ENCODE measurements at regions not wholly inside any gene's neighbourhood (a gene's known extent, or its start where the extent isn't known, plus 50 kb on each side); places are given as distances from the start of the nearest gene placed in this dataset.

DNA sequence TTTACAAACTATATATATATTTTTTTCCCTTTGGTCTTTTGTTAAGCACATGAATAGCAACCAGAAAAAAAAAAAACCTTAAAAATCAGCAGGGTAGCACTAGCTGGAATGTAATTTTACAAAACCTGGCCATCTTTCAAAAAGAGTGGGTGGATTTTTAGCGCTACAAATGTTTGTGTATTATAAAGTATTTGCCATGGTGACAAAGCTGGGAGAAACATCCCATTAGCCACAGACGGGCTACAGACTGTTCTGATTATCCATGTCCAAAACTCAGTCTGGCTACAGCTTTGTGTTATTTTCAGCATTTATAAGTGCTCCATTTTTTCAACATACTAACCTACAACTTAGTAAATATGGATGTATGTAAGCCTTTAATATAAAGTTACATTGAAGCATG is 249.5 kb upstream of the TANK start:
- no peak overlapping the region for H3K4me3 ChIP-seq (ENCODE audit: low read length)
- TF ChIP-seq ZNF274 (IDR thresholded peaks at IDR 0.05; ENCODE audit: low read depth, low read length) = no peak

DNA sequence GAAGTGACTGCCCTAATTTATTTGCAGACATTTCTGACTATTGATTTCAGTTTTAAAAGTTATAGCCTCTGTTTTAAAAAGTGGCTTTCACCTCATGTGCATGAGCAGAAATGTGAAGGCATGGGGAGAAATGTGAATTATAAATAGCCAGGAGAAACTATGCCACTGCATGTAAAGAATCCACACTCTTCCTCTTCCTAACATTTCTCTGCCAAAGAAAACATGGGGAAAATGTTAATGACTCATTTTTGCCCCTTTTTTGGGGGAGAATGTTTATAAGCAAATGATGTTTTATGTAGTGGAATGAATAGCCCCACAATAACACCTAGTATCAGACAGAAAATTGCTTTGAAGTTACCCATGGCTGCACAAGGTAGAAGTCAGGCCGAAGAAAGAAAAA is 249.0 kb upstream of the TANK start:
- no peak for TF ChIP-seq ZNF274 (IDR thresholded peaks at IDR 0.05; ENCODE audit: low read depth, low read length)
- H3K4me3 ChIP-seq (ENCODE audit: low read length) = no peak overlapping the region

DNA sequence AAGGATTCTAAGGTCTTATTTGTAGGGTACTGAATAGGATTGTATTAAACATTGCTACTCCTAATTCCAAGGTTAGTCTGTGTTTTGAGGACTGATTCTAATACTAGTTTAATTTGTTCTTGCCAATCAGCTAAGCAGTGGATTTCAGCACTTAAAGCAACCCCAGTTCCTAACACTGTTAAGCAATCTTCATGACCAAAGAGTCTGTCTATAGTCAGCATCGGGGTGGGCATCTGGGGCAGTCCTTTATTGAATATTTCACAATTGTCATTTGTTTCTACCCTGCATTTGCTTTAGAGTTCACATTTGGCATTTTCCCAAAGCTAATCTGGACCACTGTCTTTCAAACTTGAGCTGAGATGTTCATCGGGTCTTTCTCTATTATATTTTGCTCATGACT is 248.0 kb upstream of the TANK start:
- TF ChIP-seq ZNF274 (IDR thresholded peaks at IDR 0.05; ENCODE audit: low read depth, low read length) = no peak
- H3K4me3 ChIP-seq (ENCODE audit: low read length) = no peak overlapping the region

GRCh38 chr2:160913323-160913722 is 246.9 kb upstream of the TANK start:
- no peak overlapping the region for H3K4me3 ChIP-seq (ENCODE audit: low read length)
- no peak for TF ChIP-seq ZNF274 (IDR thresholded peaks at IDR 0.05; ENCODE audit: low read depth, low read length)

DNA sequence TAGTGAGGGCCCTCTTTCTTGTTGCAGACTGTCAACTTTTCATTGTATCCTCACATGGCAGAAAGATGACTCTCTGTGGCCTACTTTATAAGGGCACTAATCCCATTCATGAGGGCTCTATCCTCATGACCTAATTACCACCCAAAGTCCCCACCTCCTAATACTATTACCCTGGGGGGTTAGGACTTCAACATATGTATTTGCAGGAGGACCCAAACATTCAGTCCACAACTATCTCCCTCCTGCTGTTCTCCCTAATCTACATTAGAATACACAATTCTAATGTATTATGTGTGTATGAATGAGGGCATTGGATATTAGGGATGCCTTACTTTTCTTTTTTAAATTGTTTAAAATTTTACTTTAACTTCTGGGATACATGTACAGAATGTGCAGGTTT is 246.0 kb upstream of the TANK start:
- no peak overlapping the region for H3K4me3 ChIP-seq (ENCODE audit: low read length)
- TF ChIP-seq ZNF274 (IDR thresholded peaks at IDR 0.05; ENCODE audit: low read depth, low read length) = no peak

DNA sequence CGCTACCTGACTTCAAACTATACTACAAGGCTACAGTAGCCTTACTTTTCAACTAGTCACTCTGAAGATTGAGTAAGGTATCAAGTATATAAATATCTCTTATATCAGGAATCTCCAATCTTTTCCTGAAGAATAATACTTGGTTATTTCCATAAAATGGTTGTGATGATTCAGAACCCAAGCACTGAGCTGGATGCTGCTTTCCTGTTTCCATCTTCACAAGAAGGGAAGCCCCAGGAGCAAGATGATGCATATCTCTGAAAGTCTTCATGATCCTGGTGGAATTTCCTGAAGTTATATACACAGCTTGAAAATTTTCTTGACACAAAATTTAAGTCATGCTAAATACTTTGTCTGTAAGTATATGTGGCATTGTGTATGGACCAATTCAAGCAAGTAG is 243.9 kb upstream of the TANK start:
- no peak for TF ChIP-seq ZNF274 (IDR thresholded peaks at IDR 0.05; ENCODE audit: low read depth, low read length)
- no peak overlapping the region for H3K4me3 ChIP-seq (ENCODE audit: low read length)

- H3K4me3 ChIP-seq (ENCODE audit: low read length) = no peak overlapping the region
- TF ChIP-seq ZNF274 (IDR thresholded peaks at IDR 0.05; ENCODE audit: low read depth, low read length) = no peak
Measured at GRCh38 chr2:160917850-160918249, 242.4 kb upstream of the TANK start.

- H3K4me3 ChIP-seq (ENCODE audit: low read length) = no peak overlapping the region
- no peak for TF ChIP-seq ZNF274 (IDR thresholded peaks at IDR 0.05; ENCODE audit: low read depth, low read length)
Measured at GRCh38 chr2:160918258-160918657, 242.0 kb upstream of the TANK start.

- no peak for TF ChIP-seq ZNF274 (IDR thresholded peaks at IDR 0.05; ENCODE audit: low read depth, low read length)
- H3K4me3 ChIP-seq (ENCODE audit: low read length) = no peak overlapping the region
Measured at GRCh38 chr2:160918906-160919503, 241.2 kb upstream of the TANK start.

- TF ChIP-seq ZNF274 (IDR thresholded peaks at IDR 0.05; ENCODE audit: low read depth, low read length) = no peak
- no peak overlapping the region for H3K4me3 ChIP-seq (ENCODE audit: low read length)
Measured at GRCh38 chr2:160920061-160920460, 240.2 kb upstream of the TANK start.

GRCh38 chr2:160920791-160921303 is 239.4 kb upstream of the TANK start:
- H3K4me3 ChIP-seq (ENCODE audit: low read length) = no peak overlapping the region
- TF ChIP-seq ZNF274 (IDR thresholded peaks at IDR 0.05; ENCODE audit: low read depth, low read length) = no peak

GRCh38 chr2:160921386-160921964 is 238.8 kb upstream of the TANK start:
- no peak for TF ChIP-seq ZNF274 (IDR thresholded peaks at IDR 0.05; ENCODE audit: low read depth, low read length)
- H3K4me3 ChIP-seq (ENCODE audit: low read length) = no peak overlapping the region

DNA sequence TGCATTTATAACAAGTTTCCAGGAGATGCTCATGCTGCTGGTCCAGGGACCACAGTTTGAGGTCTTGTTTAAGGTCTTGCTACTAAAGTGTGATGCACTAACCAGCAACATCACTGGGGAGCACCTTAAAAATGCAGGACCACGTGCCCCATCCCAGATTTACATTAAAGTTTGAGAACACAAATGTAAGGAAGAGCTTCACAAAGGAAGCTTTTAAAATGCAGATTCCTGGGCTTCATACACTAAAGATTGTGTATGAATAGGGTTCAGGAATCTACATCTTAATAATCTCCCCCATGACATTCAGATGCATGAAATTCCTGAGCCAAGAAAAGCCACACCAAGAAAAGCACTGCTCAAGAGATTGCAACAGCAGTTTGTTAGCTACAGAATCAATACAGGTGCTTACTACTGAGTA is 235.3 kb upstream of the TANK start:
- no peak for TF ChIP-seq ZNF274 (IDR thresholded peaks at IDR 0.05; ENCODE audit: low read depth, low read length)
- H3K4me3 ChIP-seq (ENCODE audit: low read length) = no peak overlapping the region

GRCh38 chr2:160925956-160926355 is 234.3 kb upstream of the TANK start:
- no peak overlapping the region for H3K4me3 ChIP-seq (ENCODE audit: low read length)
- TF ChIP-seq ZNF274 (IDR thresholded peaks at IDR 0.05; ENCODE audit: low read depth, low read length) = no peak

DNA sequence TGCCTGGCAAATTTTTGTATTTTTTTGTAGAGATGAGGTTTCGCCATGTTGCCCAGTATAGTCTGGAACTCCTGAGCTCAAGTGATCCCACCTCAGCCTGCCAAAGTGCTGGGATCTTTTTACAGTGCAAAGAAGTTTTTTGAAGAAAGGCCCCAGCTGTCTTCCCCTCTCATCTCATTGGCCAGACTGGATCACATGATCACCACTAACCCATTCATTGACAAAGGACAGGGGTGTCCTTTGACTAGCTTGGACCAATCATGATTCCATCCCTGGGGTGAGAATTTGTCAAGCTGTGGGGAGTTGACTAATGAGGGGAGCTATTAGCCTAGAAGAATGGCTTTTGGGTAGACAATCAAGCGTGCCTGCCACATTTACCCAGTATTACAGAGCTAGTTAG is 232.9 kb upstream of the TANK start:
- TF ChIP-seq ZNF274 (IDR thresholded peaks at IDR 0.05; ENCODE audit: low read depth, low read length) = no peak

GRCh38 chr2:160928854-160929301 is 231.3 kb upstream of the TANK start:
- no peak overlapping the region for H3K4me3 ChIP-seq (ENCODE audit: low read length)
- no peak for TF ChIP-seq ZNF274 (IDR thresholded peaks at IDR 0.05; ENCODE audit: low read depth, low read length)

More for the DNA sequence above, 232.9 kb upstream of the TANK start:
- no peak overlapping the region for H3K4me3 ChIP-seq (ENCODE audit: low read length)
